Left renal cortex interstitium (tissue), 4 donors: ENCODE measurements at regions not wholly inside any gene's neighbourhood (a gene's known extent, or its start where the extent isn't known, plus 50 kb on each side); places are given as distances from the start of the nearest gene placed in this dataset.

Experiments
- DNase-seq, 4 donors: peaks; one replicate each; pipeline ENCODE4 v3.0.0-alpha.2; 2013; ENCODE audit warnings: low read depth in 4 of 4, low spot score in 2 of 4, missing footprints in 1 of 4

DNA sequence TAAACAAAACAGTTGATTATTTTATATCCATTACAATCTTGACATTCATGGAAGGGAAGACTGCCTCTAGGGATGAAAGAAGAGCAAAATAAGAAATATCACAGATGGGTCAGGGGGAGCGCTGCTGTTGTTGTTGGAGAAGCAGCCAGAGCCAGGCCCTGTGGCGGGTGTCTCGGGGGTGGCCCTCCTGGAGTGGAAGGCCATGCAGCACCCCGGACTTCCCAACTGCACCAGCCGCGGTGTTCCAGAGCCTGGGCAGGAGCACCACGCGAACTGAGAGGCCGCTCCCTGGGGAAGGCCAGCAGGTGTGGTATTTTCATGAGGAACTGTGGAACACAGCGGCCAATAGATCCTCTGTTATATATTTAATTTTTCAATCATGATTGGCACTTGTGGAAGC lies 72.4 kb upstream of the VSTM2A start:
- no peak for DNase-seq

DNA sequence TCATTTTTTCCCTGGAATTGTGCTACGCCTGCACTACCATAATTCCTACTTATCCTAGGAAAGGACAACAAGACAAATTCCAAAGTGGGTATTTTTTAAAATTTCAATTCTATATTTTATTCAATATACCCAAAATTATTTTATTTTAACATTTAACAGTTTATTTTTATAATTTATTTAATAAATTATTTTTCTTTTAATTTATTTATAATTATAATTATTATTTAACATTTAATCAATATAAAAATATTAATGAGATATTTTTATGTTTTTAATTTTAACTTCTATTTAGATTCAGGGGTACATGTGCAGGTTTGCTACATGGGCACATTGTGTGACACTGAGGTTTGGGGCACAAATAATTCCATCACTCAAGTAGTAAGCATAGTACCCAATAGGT lies 65.6 kb upstream of the VSTM2A start:
- no peak for DNase-seq

DNA sequence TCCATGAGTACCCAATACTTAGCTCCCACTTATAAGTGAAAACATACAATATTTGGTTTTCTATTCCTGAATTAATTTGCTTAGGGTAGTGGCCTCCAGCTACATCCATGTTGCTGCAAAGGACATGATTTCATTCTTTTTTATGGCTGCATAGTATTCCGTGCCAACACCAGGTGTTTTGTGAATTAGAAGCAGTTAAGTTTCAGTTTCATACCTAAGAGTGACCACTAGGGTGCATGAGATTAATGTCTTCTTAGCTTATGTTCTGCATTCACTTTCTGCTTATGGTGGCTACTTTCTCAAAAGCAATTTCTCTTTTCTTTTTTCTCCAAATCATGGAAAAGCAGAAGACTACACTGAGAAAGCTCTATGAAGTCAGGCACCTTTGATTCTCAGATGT lies 65.1 kb upstream of the VSTM2A start:
- DNase-seq, result no peak

GRCh38 chr7:54483523-54483922 lies 58.7 kb upstream of the VSTM2A start:
- no peak for DNase-seq

GRCh38 chr7:54485044-54485443 lies 57.1 kb upstream of the VSTM2A start:
- DNase-seq, result no peak
